Ovary (tissue), 3 donors: ENCODE measurements at regions not wholly inside any gene's neighbourhood (a gene's known extent, or its start where the extent isn't known, plus 50 kb on each side); places are given as distances from the start of the nearest gene placed in this dataset.

Source experiments
- CTCF ChIP-seq, 3 donors: fragments of 450-650 bp in 2 of 3; fragments of 200-600 bp in 1 of 3; IDR thresholded peaks; one replicate each; pipeline versions ENCODE4 v1.5.1 to v1.8.0; 2016 to 2022; ENCODE audit warnings: antibody characterized with exemption in 3 of 3, mild to moderate bottlenecking in 1 of 3
- EP300 ChIP-seq: sonication (generic); formaldehyde crosslinking; IDR thresholded peaks from one replicate; pipeline ENCODE4 v1.6.1; 2017; ENCODE audit warnings: antibody characterized with exemption
- POLR2A ChIP-seq: fragments of 450-650 bp; IDR thresholded peaks from one replicate; pipeline ENCODE4 v1.6.1; 2017; ENCODE audit warnings: antibody characterized with exemption, mild to moderate bottlenecking, moderate library complexity
- donor health status: DM: no; HTN: no; CAD: no.

GRCh38 chrX:13493659-13494058 is 75.7 kb upstream of the EGFL6 start:
- TF ChIP-seq POLR2A (no peak), CTCF (IDR thresholded peaks at IDR 0.05) (no peak), EP300 (no peak)
